ENCODE measurements at regions not wholly inside any gene's neighbourhood (a gene's known extent, or its start where the extent isn't known, plus 50 kb on each side); places are given as distances from the start of the nearest gene placed in this dataset.

- no peak for TF ChIP-seq EZH2 (IDR thresholded peaks at IDR 0.05; ENCODE audit: borderline replicate concordance)
- TF ChIP-seq CTCF (IDR thresholded peaks at IDR 0.05; ENCODE audit: poor library complexity): no peak
Measured at GRCh38 chr13:59442461-59442860, 721.3 kb downstream of the DIAPH3 start.

Measured in hepatocyte (in vitro differentiated cells).